ENCODE measurements at regions not wholly inside any gene's neighbourhood (a gene's known extent, or its start where the extent isn't known, plus 50 kb on each side); places are given as distances from the start of the nearest gene placed in this dataset.
"Not testable (repeated sequence)": the region's sequence is repeated elsewhere in the genome, so short reads cannot be mapped to it uniquely, and the experiment has no call there.

DNA sequence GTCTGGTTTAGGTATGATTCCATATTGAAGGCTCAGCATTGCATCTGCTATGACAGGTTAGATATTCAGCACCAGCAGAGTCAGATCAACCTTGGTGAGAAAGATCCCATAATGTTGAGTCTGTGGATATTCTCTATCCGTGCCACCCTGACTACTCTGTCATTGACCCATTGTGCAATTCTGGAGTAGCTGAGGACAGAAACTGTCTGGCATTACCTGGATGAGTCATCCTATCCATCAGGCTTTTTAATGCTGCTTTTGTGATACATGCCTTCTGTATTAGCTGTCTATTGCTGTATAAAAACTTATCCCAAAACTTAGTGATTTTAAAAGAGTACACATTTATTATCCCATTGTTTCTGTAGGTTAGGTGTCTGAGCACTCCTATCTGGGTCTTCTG lies 189.1 kb upstream of the FAT3 start:
- Histone ChIP-seq H3K79me2 (ENCODE audit: insufficient read depth, low read depth) (no peaks in the 10 kb centered on the region), H3K9ac (no peak overlapping the region), H3K27me3 (ENCODE audit: insufficient read depth, low read depth) (no peaks in the 10 kb centered on the region), H4K20me1 (ENCODE audit: insufficient read depth) (no peaks in the 10 kb centered on the region), H3K36me3 (ENCODE audit: insufficient read depth) (no peaks in the 10 kb centered on the region), H3K4me1 (ENCODE audit: low read depth, poor library complexity, severe bottlenecking) (no peaks in the 10 kb centered on the region), H3K27ac (no peak overlapping the region), H2AFZ (ENCODE audit: low read depth) (no peak overlapping the region), H3K4me3 (IDR thresholded peaks at IDR 0.05; ENCODE audit: insufficient read depth, low read depth, low read length) (no peak overlapping the region), H3K4me2 (no peak overlapping the region)
- TF ChIP-seq, protein P1, sequence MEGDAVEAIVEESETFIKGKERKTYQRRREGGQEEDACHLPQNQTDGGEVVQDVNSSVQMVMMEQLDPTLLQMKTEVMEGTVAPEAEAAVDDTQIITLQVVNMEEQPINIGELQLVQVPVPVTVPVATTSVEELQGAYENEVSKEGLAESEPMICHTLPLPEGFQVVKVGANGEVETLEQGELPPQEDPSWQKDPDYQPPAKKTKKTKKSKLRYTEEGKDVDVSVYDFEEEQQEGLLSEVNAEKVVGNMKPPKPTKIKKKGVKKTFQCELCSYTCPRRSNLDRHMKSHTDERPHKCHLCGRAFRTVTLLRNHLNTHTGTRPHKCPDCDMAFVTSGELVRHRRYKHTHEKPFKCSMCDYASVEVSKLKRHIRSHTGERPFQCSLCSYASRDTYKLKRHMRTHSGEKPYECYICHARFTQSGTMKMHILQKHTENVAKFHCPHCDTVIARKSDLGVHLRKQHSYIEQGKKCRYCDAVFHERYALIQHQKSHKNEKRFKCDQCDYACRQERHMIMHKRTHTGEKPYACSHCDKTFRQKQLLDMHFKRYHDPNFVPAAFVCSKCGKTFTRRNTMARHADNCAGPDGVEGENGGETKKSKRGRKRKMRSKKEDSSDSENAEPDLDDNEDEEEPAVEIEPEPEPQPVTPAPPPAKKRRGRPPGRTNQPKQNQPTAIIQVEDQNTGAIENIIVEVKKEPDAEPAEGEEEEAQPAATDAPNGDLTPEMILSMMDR (conservative IDR thresholded peaks at IDR 0.05; ENCODE audit: low read depth, low read length), result no peak

DNA sequence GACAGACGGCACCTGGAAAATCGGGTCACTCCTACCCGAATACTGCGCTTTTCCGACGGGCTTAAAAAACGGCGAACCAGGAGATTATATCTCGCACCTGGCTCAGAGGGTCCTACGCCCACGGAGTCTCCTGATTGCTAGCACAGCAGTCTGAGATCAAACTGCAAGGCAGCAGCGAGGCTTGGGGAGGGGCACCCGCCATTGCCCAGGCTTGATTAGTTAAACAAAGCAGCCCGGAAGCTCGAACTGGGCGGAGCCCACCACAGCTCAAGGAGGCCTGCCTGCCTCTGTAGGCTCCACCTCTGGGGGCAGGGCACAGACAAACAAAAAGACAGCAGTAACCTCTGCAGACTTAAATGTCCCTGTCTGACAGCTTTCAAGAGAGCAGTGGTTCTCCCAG lies 197.5 kb upstream of the FAT3 start:
- H3K79me2 ChIP-seq (ENCODE audit: insufficient read depth, low read depth); H3K9ac ChIP-seq; H3K4me2 ChIP-seq; H3K4me1 ChIP-seq (ENCODE audit: low read depth, poor library complexity, severe bottlenecking); H3K4me3 ChIP-seq (IDR thresholded peaks at IDR 0.05; ENCODE audit: insufficient read depth, low read depth, low read length); H3K36me3 ChIP-seq (ENCODE audit: insufficient read depth); H2AFZ ChIP-seq (ENCODE audit: low read depth); H4K20me1 ChIP-seq (ENCODE audit: insufficient read depth); H3K27me3 ChIP-seq (ENCODE audit: insufficient read depth, low read depth); H3K27ac ChIP-seq: not testable (repeated sequence)

DNA sequence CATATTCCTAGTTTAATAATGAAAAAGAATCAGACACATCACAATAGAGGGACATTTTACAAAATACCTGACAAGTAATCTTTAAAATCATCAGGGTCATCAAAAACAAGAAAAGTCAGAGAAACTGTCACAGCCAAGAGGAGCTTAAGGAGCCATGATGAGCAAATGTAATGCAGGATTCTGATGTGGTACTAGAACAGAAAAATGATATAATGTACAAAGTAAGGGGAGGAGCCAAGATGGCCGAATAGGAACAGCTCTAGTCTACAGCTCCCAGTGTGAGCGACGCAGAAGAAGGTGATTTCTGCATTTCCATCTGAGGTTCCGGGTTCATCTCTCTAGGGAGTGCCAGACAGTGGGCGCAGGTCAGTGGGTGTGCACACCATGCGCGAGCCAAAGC lies 198.0 kb upstream of the FAT3 start:
- no peaks in the 10 kb centered on the region for H3K4me1 ChIP-seq (ENCODE audit: low read depth, poor library complexity, severe bottlenecking)
- no peaks in the 10 kb centered on the region for H3K27me3 ChIP-seq (ENCODE audit: insufficient read depth, low read depth)
- H3K36me3 ChIP-seq (ENCODE audit: insufficient read depth), result no peaks in the 10 kb centered on the region
- no peak overlapping the region for H3K4me3 ChIP-seq (IDR thresholded peaks at IDR 0.05; ENCODE audit: insufficient read depth, low read depth, low read length)
- no peaks in the 10 kb centered on the region for H4K20me1 ChIP-seq (ENCODE audit: insufficient read depth)
- H3K9ac ChIP-seq, result no peak overlapping the region
- H3K79me2 ChIP-seq (ENCODE audit: insufficient read depth, low read depth), result no peaks in the 10 kb centered on the region
- no peak overlapping the region for H3K27ac ChIP-seq
- no peak overlapping the region for H2AFZ ChIP-seq (ENCODE audit: low read depth)
- H3K4me2 ChIP-seq, result no peak overlapping the region
- TF ChIP-seq, protein P1 (conservative IDR thresholded peaks at IDR 0.05; ENCODE audit: low read depth, low read length), result no peak

DNA sequence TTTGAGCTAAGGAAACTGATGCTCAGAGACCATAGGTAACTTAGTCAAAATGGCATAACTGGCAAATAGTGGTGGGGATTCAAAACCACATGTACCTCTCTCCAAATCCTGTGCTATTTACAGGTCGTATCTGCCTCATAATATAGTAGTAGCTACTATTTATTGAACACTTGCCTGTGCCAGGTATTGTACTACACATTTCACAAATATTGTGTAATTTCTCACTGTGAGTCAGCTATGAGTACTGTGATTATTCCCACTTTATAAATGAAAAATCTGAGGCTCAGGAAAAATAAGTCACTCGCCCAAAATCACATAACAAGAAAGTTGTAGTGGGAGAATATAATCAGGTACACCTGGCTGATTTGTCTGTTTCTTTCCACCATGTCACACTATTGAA lies 199.8 kb upstream of the FAT3 start:
- no peaks in the 10 kb centered on the region for H3K27me3 ChIP-seq (ENCODE audit: insufficient read depth, low read depth)
- H2AFZ ChIP-seq (ENCODE audit: low read depth), result no peak overlapping the region
- H3K79me2 ChIP-seq (ENCODE audit: insufficient read depth, low read depth), result no peaks in the 10 kb centered on the region
- no peaks in the 10 kb centered on the region for H3K36me3 ChIP-seq (ENCODE audit: insufficient read depth)
- H3K4me1 ChIP-seq (ENCODE audit: low read depth, poor library complexity, severe bottlenecking), result no peaks in the 10 kb centered on the region
- TF ChIP-seq, protein P1 (conservative IDR thresholded peaks at IDR 0.05; ENCODE audit: low read depth, low read length), result no peak
- no peaks in the 10 kb centered on the region for H4K20me1 ChIP-seq (ENCODE audit: insufficient read depth)
- H3K4me3 ChIP-seq (IDR thresholded peaks at IDR 0.05; ENCODE audit: insufficient read depth, low read depth, low read length), result no peak overlapping the region
- no peak overlapping the region for H3K9ac ChIP-seq
- H3K4me2 ChIP-seq, result no peak overlapping the region
- no peak overlapping the region for H3K27ac ChIP-seq

DNA sequence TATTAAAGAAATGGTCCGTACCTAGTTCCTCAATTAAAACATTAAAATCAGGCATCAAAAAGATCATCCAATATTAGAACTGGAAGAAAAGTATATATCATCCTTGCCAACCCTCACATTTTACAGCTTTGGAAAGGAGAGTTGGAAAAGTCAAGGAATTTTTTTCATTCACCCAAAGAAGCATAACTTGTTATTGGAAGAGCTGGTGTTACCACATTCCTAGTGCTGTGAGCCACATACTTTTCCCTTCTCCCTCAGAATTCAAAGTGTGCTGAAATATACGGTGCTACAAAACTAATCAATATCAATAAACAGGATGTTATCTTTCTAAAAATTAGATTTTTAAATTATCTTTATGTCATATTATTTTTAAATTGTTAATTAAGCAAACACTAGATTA lies 202.1 kb upstream of the FAT3 start:
- Histone ChIP-seq H3K36me3 (ENCODE audit: insufficient read depth) (no peaks in the 10 kb centered on the region), H2AFZ (ENCODE audit: low read depth) (no peak overlapping the region), H3K4me2 (no peak overlapping the region), H3K27ac (no peak overlapping the region), H3K79me2 (ENCODE audit: insufficient read depth, low read depth) (no peaks in the 10 kb centered on the region), H4K20me1 (ENCODE audit: insufficient read depth) (no peaks in the 10 kb centered on the region), H3K4me3 (IDR thresholded peaks at IDR 0.05; ENCODE audit: insufficient read depth, low read depth, low read length) (no peak overlapping the region), H3K9ac (no peak overlapping the region), H3K27me3 (ENCODE audit: insufficient read depth, low read depth) (no peaks in the 10 kb centered on the region), H3K4me1 (ENCODE audit: low read depth, poor library complexity, severe bottlenecking) (no peaks in the 10 kb centered on the region)
- TF ChIP-seq, protein P1 (conservative IDR thresholded peaks at IDR 0.05; ENCODE audit: low read depth, low read length), result no peak
